NOMO-1 (cell line): ENCODE measurements at regions not wholly inside any gene's neighbourhood (a gene's known extent, or its start where the extent isn't known, plus 50 kb on each side); places are given as distances from the start of the nearest gene placed in this dataset.
"Not testable (repeated sequence)": the region's sequence is repeated elsewhere in the genome, so short reads cannot be mapped to it uniquely, and the experiment has no call there.

ENCODE experiments used
- DNase-seq, 2 experiments: peaks; one replicate each; lab custom pipeline; 2025; ENCODE audit not compliant: unreplicated experiment in 2 of 2; lab: John Stamatoyannopoulos, UW

GRCh38 chr2:55811048-55811447 is 112.5 kb downstream of the EFEMP1 start:
- DNase-seq = no peak

GRCh38 chr2:55810622-55811020 is 113.0 kb downstream of the EFEMP1 start:
- no peak for DNase-seq

- DNase-seq = no peak
Observed at GRCh38 chr2:55809875-55810621, 113.5 kb downstream of the EFEMP1 start.

GRCh38 chr2:55807900-55808299 is 114.3 kb upstream of the PNPT1 start:
- DNase-seq = no peak

GRCh38 chr2:55805686-55806085 is 112.0 kb upstream of the PNPT1 start:
- DNase-seq = no peak

- DNase-seq = no peak
Observed at GRCh38 chr2:55804535-55804934, 110.9 kb upstream of the PNPT1 start.

- DNase-seq = no peak
Observed at GRCh38 chr2:55802067-55802466, 108.4 kb upstream of the PNPT1 start.

- DNase-seq = no peak
Observed at GRCh38 chr2:55801436-55801835, 107.8 kb upstream of the PNPT1 start.

- not testable (repeated sequence) for DNase-seq
Observed at GRCh38 chr2:55799624-55800023, 106.0 kb upstream of the PNPT1 start.

- no peak for DNase-seq
Observed at GRCh38 chr2:55796121-55796520, 102.5 kb upstream of the PNPT1 start.

- DNase-seq = not testable (repeated sequence)
Observed at GRCh38 chr2:55793602-55794001, 100.0 kb upstream of the PNPT1 start.

- no peak for DNase-seq
Observed at GRCh38 chr2:55786280-55786679, 92.6 kb upstream of the PNPT1 start.

- DNase-seq = not testable (repeated sequence)
Observed at GRCh38 chr2:55783751-55784150, 90.1 kb upstream of the PNPT1 start.

- no peak for DNase-seq
Observed at GRCh38 chr2:55782528-55783173, 89.0 kb upstream of the PNPT1 start.

- DNase-seq = no peak
Observed at GRCh38 chr2:55781542-55781941, 87.9 kb upstream of the PNPT1 start.

- no peak for DNase-seq
Observed at GRCh38 chr2:55780697-55781096, 87.1 kb upstream of the PNPT1 start.

GRCh38 chr2:55779459-55780421 is 86.1 kb upstream of the PNPT1 start:
- DNase-seq = no peak

- no peak for DNase-seq
Observed at GRCh38 chr2:55776966-55777365, 83.3 kb upstream of the PNPT1 start.

- no peak for DNase-seq
Observed at GRCh38 chr2:55776479-55776878, 82.8 kb upstream of the PNPT1 start.

GRCh38 chr2:55775828-55776227 is 82.2 kb upstream of the PNPT1 start:
- no peak for DNase-seq

- DNase-seq = not testable (repeated sequence)
Observed at GRCh38 chr2:55773651-55774050, 80.0 kb upstream of the PNPT1 start.
